Neural crest cell (in vitro differentiated cells): ENCODE measurements at regions not wholly inside any gene's neighbourhood (a gene's known extent, or its start where the extent isn't known, plus 50 kb on each side); places are given as distances from the start of the nearest gene placed in this dataset.

Experiments
- DNase-seq: peaks from one replicate; pipeline ENCODE4 v3.0.0; 2021; ENCODE audit warnings: low read depth, mixed read lengths, low spot score
- H3K27ac Mint-ChIP-seq: one replicate; pipeline ENCODE4 v1.8.0; 2021; ENCODE audit warnings: mild to moderate bottlenecking, mixed read lengths; ENCODE audit not compliant: unreplicated experiment
- H3K27me3 Mint-ChIP-seq: 2 replicates; pipeline ENCODE4 v1.8.0; 2021; ENCODE audit warnings: low read depth, mild to moderate bottlenecking, mixed read lengths
- H3K36me3 Mint-ChIP-seq: 2 replicates; pipeline ENCODE4 v1.8.0; 2021; ENCODE audit warnings: low read depth, mild to moderate bottlenecking, mixed read lengths
- H3K4me1 Mint-ChIP-seq: 2 replicates; pipeline ENCODE4 v1.8.0; 2021; ENCODE audit warnings: mixed read lengths
- H3K4me3 Mint-ChIP-seq: one replicate; pipeline ENCODE4 v1.8.0; 2021; ENCODE audit warnings: mild to moderate bottlenecking, mixed read lengths
- H3K9me3 Mint-ChIP-seq: 2 replicates; pipeline ENCODE4 v1.8.0; 2021; ENCODE audit warnings: mixed read lengths
- TF ChIP-seq, protein P1 (sequence below): fragments of 200-600 bp; sonication (generic); conservative IDR thresholded peaks from 2 replicates; pipeline ENCODE4 v1.5.0; 2021; ENCODE audit warnings: antibody characterized with exemption, mild to moderate bottlenecking

DNA sequence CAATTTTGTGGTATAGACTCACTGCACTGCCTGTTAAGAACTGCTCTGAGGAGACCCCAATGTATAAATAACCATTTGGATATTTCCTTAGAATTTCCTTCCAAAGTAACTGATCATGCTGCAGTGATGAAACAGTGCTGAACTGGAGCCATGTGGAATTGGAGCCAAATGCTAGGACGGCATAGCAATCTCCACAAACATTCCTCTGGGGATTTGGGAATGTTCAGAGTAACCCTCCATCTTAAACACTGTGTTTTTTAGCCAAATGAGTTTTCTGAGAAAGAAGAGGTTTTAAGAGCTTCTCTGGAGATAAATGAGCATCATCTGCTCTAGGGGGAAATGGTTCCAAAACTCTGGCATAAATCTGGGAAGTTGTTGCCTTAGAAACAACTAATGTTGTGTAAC, 98.2 kb downstream of the OLFM4 start:
- no peak for DNase-seq
- Mint-ChIP-seq H3K27me3 (no peaks in the 10 kb centered on the region), H3K27ac (no peak overlapping the region), H3K9me3 (no peaks in the 10 kb centered on the region), H3K36me3 (no peaks in the 10 kb centered on the region), H3K4me3 (no peak overlapping the region), H3K4me1 (peaks cover 1% of the 10 kb centered on the region)
- TF ChIP-seq, protein P1, sequence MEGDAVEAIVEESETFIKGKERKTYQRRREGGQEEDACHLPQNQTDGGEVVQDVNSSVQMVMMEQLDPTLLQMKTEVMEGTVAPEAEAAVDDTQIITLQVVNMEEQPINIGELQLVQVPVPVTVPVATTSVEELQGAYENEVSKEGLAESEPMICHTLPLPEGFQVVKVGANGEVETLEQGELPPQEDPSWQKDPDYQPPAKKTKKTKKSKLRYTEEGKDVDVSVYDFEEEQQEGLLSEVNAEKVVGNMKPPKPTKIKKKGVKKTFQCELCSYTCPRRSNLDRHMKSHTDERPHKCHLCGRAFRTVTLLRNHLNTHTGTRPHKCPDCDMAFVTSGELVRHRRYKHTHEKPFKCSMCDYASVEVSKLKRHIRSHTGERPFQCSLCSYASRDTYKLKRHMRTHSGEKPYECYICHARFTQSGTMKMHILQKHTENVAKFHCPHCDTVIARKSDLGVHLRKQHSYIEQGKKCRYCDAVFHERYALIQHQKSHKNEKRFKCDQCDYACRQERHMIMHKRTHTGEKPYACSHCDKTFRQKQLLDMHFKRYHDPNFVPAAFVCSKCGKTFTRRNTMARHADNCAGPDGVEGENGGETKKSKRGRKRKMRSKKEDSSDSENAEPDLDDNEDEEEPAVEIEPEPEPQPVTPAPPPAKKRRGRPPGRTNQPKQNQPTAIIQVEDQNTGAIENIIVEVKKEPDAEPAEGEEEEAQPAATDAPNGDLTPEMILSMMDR: no peak

- TF ChIP-seq, protein P1: no peak
- Mint-ChIP-seq H3K4me3 (no peak overlapping the region), H3K36me3 (no peaks in the 10 kb centered on the region), H3K4me1 (no peaks in the 10 kb centered on the region), H3K9me3 (no peaks in the 10 kb centered on the region), H3K27ac (no peak overlapping the region), H3K27me3 (peaks cover 1% of the 10 kb centered on the region)
- no peak for DNase-seq
Observed at GRCh38 chr13:53127373-53127772, 98.8 kb downstream of the OLFM4 start.

DNA sequence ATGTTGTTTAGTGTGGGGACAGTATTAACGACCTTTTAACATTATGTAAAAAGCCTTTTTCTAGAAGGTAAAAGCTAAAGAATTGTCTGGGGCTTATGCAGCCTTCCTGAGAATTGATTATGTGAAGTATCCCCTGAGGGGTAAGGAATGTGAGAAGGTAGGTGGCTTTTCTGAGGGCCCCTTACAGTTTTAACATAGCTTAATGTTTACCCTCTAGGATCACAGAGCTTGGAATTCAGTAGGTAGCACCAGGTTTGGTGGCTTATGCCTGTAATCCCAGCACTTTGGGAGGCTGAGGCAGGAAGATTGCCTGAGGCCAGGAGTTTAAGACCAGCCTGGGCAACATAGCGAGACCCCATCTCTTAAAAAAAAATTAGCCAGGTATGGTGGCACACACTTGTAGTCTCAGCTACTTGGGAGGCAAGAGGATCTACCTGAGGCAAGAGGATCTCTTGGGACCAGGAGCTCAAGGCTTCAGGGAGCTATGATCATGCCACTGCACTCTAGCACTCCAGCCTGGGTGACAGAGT, 101.3 kb downstream of the OLFM4 start:
- Mint-ChIP-seq H3K27me3 (peaks cover 3% of the 10 kb centered on the region), H3K4me3 (no peak overlapping the region), H3K27ac (no peak overlapping the region), H3K36me3 (no peaks in the 10 kb centered on the region), H3K4me1 (no peaks in the 10 kb centered on the region), H3K9me3 (no peaks in the 10 kb centered on the region)
- no peak for DNase-seq
- TF ChIP-seq, protein P1: no peak

GRCh38 chr13:53131361-53131760, 102.7 kb downstream of the OLFM4 start:
- H3K27ac Mint-ChIP-seq: no peak overlapping the region
- no peaks in the 10 kb centered on the region for H3K4me1 Mint-ChIP-seq
- H3K27me3 Mint-ChIP-seq: peaks cover 3% of the 10 kb centered on the region
- no peaks in the 10 kb centered on the region for H3K36me3 Mint-ChIP-seq
- TF ChIP-seq, protein P1: no peak
- no peak overlapping the region for H3K4me3 Mint-ChIP-seq
- no peaks in the 10 kb centered on the region for H3K9me3 Mint-ChIP-seq
- DNase-seq: no peak

DNA sequence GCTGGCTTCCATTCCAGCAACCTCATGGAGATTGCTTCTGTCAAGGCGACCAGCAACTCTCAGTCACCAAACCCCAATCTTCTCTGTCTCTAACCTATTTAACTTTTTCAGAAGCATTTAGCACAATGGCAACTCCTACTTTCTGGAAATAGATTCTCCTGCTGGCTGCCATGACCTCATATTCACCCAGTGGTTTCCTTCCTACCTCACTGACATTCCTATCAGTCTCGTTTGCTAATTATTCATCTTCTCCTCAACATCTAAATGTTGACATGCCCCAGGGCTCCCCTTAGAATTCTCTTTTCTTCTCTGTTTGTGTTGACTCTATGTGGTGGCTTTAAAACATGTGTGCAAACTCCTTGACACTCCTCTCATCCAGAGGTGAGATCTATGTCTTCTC, 106.7 kb downstream of the OLFM4 start:
- TF ChIP-seq, protein P1: no peak
- H3K27me3 Mint-ChIP-seq: peaks cover 3% of the 10 kb centered on the region
- no peak overlapping the region for H3K27ac Mint-ChIP-seq
- H3K4me1 Mint-ChIP-seq: no peaks in the 10 kb centered on the region
- no peak for DNase-seq
- H3K4me3 Mint-ChIP-seq: no peak overlapping the region
- H3K9me3 Mint-ChIP-seq: no peaks in the 10 kb centered on the region
- no peaks in the 10 kb centered on the region for H3K36me3 Mint-ChIP-seq
